ENCODE measurements at regions not wholly inside any gene's neighbourhood (a gene's known extent, or its start where the extent isn't known, plus 50 kb on each side); places are given as distances from the start of the nearest gene placed in this dataset.
"Not testable (repeated sequence)": the region's sequence is repeated elsewhere in the genome, so short reads cannot be mapped to it uniquely, and the experiment has no call there.

DNA sequence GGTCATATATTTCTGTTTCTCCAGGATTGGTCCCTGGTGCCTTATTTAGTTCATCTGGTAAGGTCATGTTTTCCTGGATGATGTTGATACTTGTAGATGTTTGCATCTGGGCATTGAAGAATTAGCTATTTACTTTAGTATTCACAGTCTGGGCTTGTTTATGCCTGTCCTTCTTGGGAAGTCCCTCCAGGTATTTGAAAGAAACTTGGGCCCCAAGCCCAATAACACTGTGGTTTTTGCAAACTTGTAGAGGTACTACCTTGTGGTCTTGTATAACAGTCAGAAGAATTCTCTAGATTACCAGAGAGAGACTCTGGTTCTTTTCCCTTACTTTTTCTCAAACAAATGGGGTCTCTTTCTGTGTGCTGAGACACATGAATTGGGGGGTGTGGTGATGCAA lies 251.4 kb upstream of the B3GALT2 start:
- no peak overlapping the region for H3K27ac Mint-ChIP-seq

GRCh38 chr1:193437333-193437732 lies 250.9 kb upstream of the B3GALT2 start:
- not testable (repeated sequence) for H3K4me3 Mint-ChIP-seq; H3K4me1 Mint-ChIP-seq; H3K27me3 Mint-ChIP-seq (ENCODE audit: low read depth); H3K27ac Mint-ChIP-seq
- peaks cover 30% of the 10 kb centered on the region for H3K9me3 Mint-ChIP-seq
- peaks cover 22% of the 10 kb centered on the region for H3K36me3 Mint-ChIP-seq (ENCODE audit: low read depth)

More for the DNA sequence above, 251.4 kb upstream of the B3GALT2 start:
- no peaks in the 10 kb centered on the region for H3K4me1 Mint-ChIP-seq
- TF ChIP-seq, protein P1, sequence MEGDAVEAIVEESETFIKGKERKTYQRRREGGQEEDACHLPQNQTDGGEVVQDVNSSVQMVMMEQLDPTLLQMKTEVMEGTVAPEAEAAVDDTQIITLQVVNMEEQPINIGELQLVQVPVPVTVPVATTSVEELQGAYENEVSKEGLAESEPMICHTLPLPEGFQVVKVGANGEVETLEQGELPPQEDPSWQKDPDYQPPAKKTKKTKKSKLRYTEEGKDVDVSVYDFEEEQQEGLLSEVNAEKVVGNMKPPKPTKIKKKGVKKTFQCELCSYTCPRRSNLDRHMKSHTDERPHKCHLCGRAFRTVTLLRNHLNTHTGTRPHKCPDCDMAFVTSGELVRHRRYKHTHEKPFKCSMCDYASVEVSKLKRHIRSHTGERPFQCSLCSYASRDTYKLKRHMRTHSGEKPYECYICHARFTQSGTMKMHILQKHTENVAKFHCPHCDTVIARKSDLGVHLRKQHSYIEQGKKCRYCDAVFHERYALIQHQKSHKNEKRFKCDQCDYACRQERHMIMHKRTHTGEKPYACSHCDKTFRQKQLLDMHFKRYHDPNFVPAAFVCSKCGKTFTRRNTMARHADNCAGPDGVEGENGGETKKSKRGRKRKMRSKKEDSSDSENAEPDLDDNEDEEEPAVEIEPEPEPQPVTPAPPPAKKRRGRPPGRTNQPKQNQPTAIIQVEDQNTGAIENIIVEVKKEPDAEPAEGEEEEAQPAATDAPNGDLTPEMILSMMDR (IDR thresholded peaks at IDR 0.05; ENCODE audit: unreplicated experiment in 3 of 3), result no peak
- H3K9me3 Mint-ChIP-seq, result peaks cover 31% of the 10 kb centered on the region
- H3K36me3 Mint-ChIP-seq (ENCODE audit: low read depth), result peaks cover 22% of the 10 kb centered on the region
- H3K4me3 Mint-ChIP-seq, result no peak overlapping the region
- H3K27me3 Mint-ChIP-seq (ENCODE audit: low read depth), result no peaks in the 10 kb centered on the region

GRCh38 chr1:193435781-193436180 lies 249.4 kb upstream of the B3GALT2 start:
- Mint-ChIP-seq H3K27me3 (ENCODE audit: low read depth) (no peaks in the 10 kb centered on the region), H3K9me3 (peaks cover 41% of the 10 kb centered on the region), H3K4me1 (no peaks in the 10 kb centered on the region), H3K36me3 (ENCODE audit: low read depth) (peaks cover 29% of the 10 kb centered on the region), H3K27ac (no peak overlapping the region), H3K4me3 (no peak overlapping the region)
- TF ChIP-seq, protein P1 (IDR thresholded peaks at IDR 0.05; ENCODE audit: unreplicated experiment in 3 of 3), result no peak

GRCh38 chr1:193434319-193434718 lies 247.9 kb upstream of the B3GALT2 start:
- H3K4me3 Mint-ChIP-seq, result no peak overlapping the region
- no peaks in the 10 kb centered on the region for H3K4me1 Mint-ChIP-seq
- H3K9me3 Mint-ChIP-seq, result peaks cover 37% of the 10 kb centered on the region
- peaks cover 29% of the 10 kb centered on the region for H3K36me3 Mint-ChIP-seq (ENCODE audit: low read depth)
- H3K27me3 Mint-ChIP-seq (ENCODE audit: low read depth), result no peaks in the 10 kb centered on the region
- TF ChIP-seq, protein P1 (IDR thresholded peaks at IDR 0.05; ENCODE audit: unreplicated experiment in 3 of 3), result no peak
- H3K27ac Mint-ChIP-seq, result no peak overlapping the region

DNA sequence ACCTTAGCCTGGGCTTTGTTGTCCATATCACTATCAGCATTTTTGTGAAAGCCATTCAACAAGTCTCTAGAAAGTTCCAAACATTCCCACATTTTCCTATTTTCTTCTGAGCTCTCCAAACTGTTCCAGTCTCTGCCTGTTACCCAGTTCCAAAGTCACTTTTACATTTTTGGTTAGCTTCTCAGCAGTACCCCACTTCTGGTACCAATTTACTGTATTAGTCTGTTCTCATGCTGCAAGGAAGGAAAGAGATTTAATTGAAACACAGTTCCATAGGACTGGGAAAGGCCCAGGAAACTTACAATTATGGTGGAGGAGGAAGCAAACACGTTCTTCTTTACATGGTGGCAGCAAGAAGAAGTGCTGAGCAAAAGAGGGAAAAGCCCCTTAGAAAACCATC lies 247.2 kb upstream of the B3GALT2 start:
- Mint-ChIP-seq H3K27me3 (ENCODE audit: low read depth) (no peaks in the 10 kb centered on the region), H3K4me1 (no peaks in the 10 kb centered on the region), H3K4me3 (no peak overlapping the region), H3K36me3 (ENCODE audit: low read depth) (peaks cover 29% of the 10 kb centered on the region), H3K9me3 (peaks cover 37% of the 10 kb centered on the region), H3K27ac (no peak overlapping the region)
- TF ChIP-seq, protein P1 (IDR thresholded peaks at IDR 0.05; ENCODE audit: unreplicated experiment in 3 of 3), result no peak

- H3K4me3 Mint-ChIP-seq, result no peak overlapping the region
- no peak overlapping the region for H3K27ac Mint-ChIP-seq
- peaks cover 29% of the 10 kb centered on the region for H3K36me3 Mint-ChIP-seq (ENCODE audit: low read depth)
- no peaks in the 10 kb centered on the region for H3K27me3 Mint-ChIP-seq (ENCODE audit: low read depth)
- TF ChIP-seq, protein P1 (IDR thresholded peaks at IDR 0.05; ENCODE audit: unreplicated experiment in 3 of 3), result no peak
- H3K4me1 Mint-ChIP-seq, result no peaks in the 10 kb centered on the region
- peaks cover 37% of the 10 kb centered on the region for H3K9me3 Mint-ChIP-seq
Measured at GRCh38 chr1:193432979-193433587, 246.7 kb upstream of the B3GALT2 start.
